HL-60 (cell line): ENCODE measurements at regions not wholly inside any gene's neighbourhood (a gene's known extent, or its start where the extent isn't known, plus 50 kb on each side); places are given as distances from the start of the nearest gene placed in this dataset.

Experiments used
- DNase-seq, 2 experiments: peaks; one replicate each; pipeline ENCODE4 v3.0.0-alpha.2; 2010 to 2020; ENCODE audit warnings: low read depth in 1 of 2, low spot score in 1 of 2
- H3K27ac ChIP-seq: fragments of 250-450 bp; sonication (Bioruptor Pico); replicated peaks from 2 replicates; pipeline ENCODE4 v1.5.1; 2020; ENCODE audit warnings: mild to moderate bottlenecking, moderate library complexity
- H3K27me3 ChIP-seq: fragments of 250-450 bp; sonication (Bioruptor Pico); 2 replicates; pipeline ENCODE4 v1.5.1; 2021; ENCODE audit warnings: mild to moderate bottlenecking, moderate library complexity; ENCODE audit not compliant: insufficient read depth, poor library complexity, severe bottlenecking
- H3K4me3 ChIP-seq: replicated peaks from 2 replicates; pipeline ENCODE4 v1.5.1; 2011; ENCODE audit warnings: mild to moderate bottlenecking, control low read depth, low read length; ENCODE audit not compliant: insufficient read depth
- GABPA ChIP-seq: IDR thresholded peaks from 2 replicates; pipeline ENCODE4 v1.6.1; 2012; ENCODE audit warnings: low read depth
- POLR2AphosphoS5 ChIP-seq: IDR thresholded peaks from 2 replicates; pipeline ENCODE4 v1.6.1; 2012; ENCODE audit warnings: low read depth
- REST ChIP-seq: IDR thresholded peaks from 2 replicates; pipeline ENCODE4 v1.6.1; 2012; ENCODE audit warnings: low read depth; ENCODE audit not compliant: insufficient replicate concordance
- SPI1 ChIP-seq: IDR thresholded peaks from 2 replicates; pipeline ENCODE4 v1.6.1; 2012; ENCODE audit warnings: low read depth, mild to moderate bottlenecking, borderline replicate concordance
- TF ChIP-seq, protein P1 (sequence below): IDR thresholded peaks from one replicate; pipeline ENCODE4 v1.5.1; 2011; ENCODE audit warnings: low read length, control low read depth, inconsistent platforms; ENCODE audit not compliant: insufficient read depth

DNA sequence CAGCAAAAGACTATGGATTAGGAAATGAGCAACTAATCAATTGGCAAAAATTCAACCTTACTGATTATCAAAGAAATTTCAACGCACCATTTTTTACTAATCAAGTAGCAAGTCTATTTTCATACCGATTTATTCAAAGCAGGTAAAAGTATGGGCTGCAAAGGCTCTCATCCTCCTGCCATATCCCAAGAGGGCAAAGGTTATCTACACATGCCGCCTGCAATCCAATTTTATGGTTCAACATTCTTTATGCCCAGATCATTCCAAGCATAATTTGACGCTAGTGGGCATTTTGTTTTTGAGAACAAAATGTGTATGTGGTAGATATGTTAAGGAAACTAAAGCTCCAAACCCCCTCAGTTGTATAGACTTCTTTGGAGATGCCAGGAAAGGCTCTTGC, 270.6 kb downstream of the MAF start:
- no peaks in the 10 kb centered on the region for H3K27me3 ChIP-seq
- H3K4me3 ChIP-seq = no peak overlapping the region
- H3K27ac ChIP-seq = no peak overlapping the region
- TF ChIP-seq, protein P1, sequence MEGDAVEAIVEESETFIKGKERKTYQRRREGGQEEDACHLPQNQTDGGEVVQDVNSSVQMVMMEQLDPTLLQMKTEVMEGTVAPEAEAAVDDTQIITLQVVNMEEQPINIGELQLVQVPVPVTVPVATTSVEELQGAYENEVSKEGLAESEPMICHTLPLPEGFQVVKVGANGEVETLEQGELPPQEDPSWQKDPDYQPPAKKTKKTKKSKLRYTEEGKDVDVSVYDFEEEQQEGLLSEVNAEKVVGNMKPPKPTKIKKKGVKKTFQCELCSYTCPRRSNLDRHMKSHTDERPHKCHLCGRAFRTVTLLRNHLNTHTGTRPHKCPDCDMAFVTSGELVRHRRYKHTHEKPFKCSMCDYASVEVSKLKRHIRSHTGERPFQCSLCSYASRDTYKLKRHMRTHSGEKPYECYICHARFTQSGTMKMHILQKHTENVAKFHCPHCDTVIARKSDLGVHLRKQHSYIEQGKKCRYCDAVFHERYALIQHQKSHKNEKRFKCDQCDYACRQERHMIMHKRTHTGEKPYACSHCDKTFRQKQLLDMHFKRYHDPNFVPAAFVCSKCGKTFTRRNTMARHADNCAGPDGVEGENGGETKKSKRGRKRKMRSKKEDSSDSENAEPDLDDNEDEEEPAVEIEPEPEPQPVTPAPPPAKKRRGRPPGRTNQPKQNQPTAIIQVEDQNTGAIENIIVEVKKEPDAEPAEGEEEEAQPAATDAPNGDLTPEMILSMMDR = no peak
- TF ChIP-seq REST (no peak), GABPA (no peak), POLR2AphosphoS5 (no peak), SPI1 (no peak)
- DNase-seq = no peak

GRCh38 chr16:79329166-79329521, 271.4 kb downstream of the MAF start:
- no peak overlapping the region for H3K4me3 ChIP-seq
- DNase-seq = no peak
- TF ChIP-seq REST (no peak), SPI1 (no peak), POLR2AphosphoS5 (no peak), GABPA (no peak)
- TF ChIP-seq, protein P1 = no peak

GRCh38 chr16:79328402-79329165, 272.0 kb downstream of the MAF start:
- DNase-seq = peak in 1 of 2 experiments; percentile 20
- Histone ChIP-seq H3K4me3 (no peak overlapping the region), H3K27me3 (no peaks in the 10 kb centered on the region), H3K27ac (no peak overlapping the region)
- TF ChIP-seq, protein P1 = no peak
- no peak for TF ChIP-seq GABPA
- TF ChIP-seq POLR2AphosphoS5 = no peak
- no peak for TF ChIP-seq REST
- TF ChIP-seq SPI1 = no peak

More at GRCh38 chr16:79329166-79329521, 271.4 kb downstream of the MAF start:
- no peaks in the 10 kb centered on the region for H3K27me3 ChIP-seq
- no peak overlapping the region for H3K27ac ChIP-seq
